ENCODE measurements at regions not wholly inside any gene's neighbourhood (a gene's known extent, or its start where the extent isn't known, plus 50 kb on each side); places are given as distances from the start of the nearest gene placed in this dataset.

- Histone ChIP-seq H3K4me3 (no peak overlapping the region), H3K27me3 (ENCODE audit: low read depth) (no peaks in the 10 kb centered on the region), H3K27ac (replicated peaks) (no peak overlapping the region), H3K9me3 (replicated peaks) (no peaks in the 10 kb centered on the region), H3K4me1 (no peaks in the 10 kb centered on the region), H3K36me3 (no peaks in the 10 kb centered on the region)
- intact Hi-C loops (cut with micrococcal nuclease), result no loop called here
- no peak for TF ChIP-seq CTCF (IDR thresholded peaks at IDR 0.05; ENCODE audit: borderline replicate concordance)
- DNase-seq, result no peak
Measured at GRCh38 chr5:53825016-53825415, 264.6 kb downstream of the NDUFS4 start.

- intact Hi-C loops (cut with micrococcal nuclease), result no loop called here
- DNase-seq, result no peak
- Histone ChIP-seq H3K36me3 (no peaks in the 10 kb centered on the region), H3K27ac (replicated peaks) (no peak overlapping the region), H3K9me3 (replicated peaks) (peaks cover 6% of the 10 kb centered on the region), H3K4me3 (no peak overlapping the region), H3K27me3 (ENCODE audit: low read depth) (no peaks in the 10 kb centered on the region), H3K4me1 (no peaks in the 10 kb centered on the region)
- no peak for TF ChIP-seq CTCF (IDR thresholded peaks at IDR 0.05; ENCODE audit: borderline replicate concordance)
Measured at GRCh38 chr5:53825926-53826325, 265.5 kb downstream of the NDUFS4 start.

GRCh38 chr5:53826504-53826903 lies 266.1 kb downstream of the NDUFS4 start:
- Histone ChIP-seq H3K36me3 (no peaks in the 10 kb centered on the region), H3K4me3 (no peak overlapping the region), H3K27ac (replicated peaks) (no peak overlapping the region), H3K9me3 (replicated peaks) (peaks cover 11% of the 10 kb centered on the region), H3K4me1 (no peaks in the 10 kb centered on the region), H3K27me3 (ENCODE audit: low read depth) (no peaks in the 10 kb centered on the region)
- no peak for DNase-seq
- intact Hi-C loops (cut with micrococcal nuclease), result no loop called here
- no peak for TF ChIP-seq CTCF (IDR thresholded peaks at IDR 0.05; ENCODE audit: borderline replicate concordance)

GRCh38 chr5:53827211-53827651 lies 266.8 kb downstream of the NDUFS4 start:
- no peaks in the 10 kb centered on the region for H3K36me3 ChIP-seq
- no peak for DNase-seq
- intact Hi-C loops (cut with micrococcal nuclease), result no loop called here
- H3K27ac ChIP-seq (replicated peaks), result no peak overlapping the region
- H3K27me3 ChIP-seq (ENCODE audit: low read depth), result no peaks in the 10 kb centered on the region
- H3K9me3 ChIP-seq (replicated peaks), result peaks cover 14% of the 10 kb centered on the region
- H3K4me3 ChIP-seq, result no peak overlapping the region
- TF ChIP-seq CTCF (IDR thresholded peaks at IDR 0.05; ENCODE audit: borderline replicate concordance), result no peak
- H3K4me1 ChIP-seq, result no peaks in the 10 kb centered on the region

- Histone ChIP-seq H3K4me1 (no peaks in the 10 kb centered on the region), H3K27ac (replicated peaks) (no peak overlapping the region), H3K27me3 (ENCODE audit: low read depth) (no peaks in the 10 kb centered on the region), H3K9me3 (replicated peaks) (peaks cover 14% of the 10 kb centered on the region), H3K36me3 (no peaks in the 10 kb centered on the region), H3K4me3 (no peak overlapping the region)
- DNase-seq, result no peak
- intact Hi-C loops (cut with micrococcal nuclease), result no loop called here
- TF ChIP-seq CTCF (IDR thresholded peaks at IDR 0.05; ENCODE audit: borderline replicate concordance), result no peak
Measured at GRCh38 chr5:53831496-53831895, 271.1 kb downstream of the NDUFS4 start.

Measured in left ventricle myocardium inferior (tissue), 1 donor.